Right cardiac atrium (tissue), 5 donors: ENCODE measurements at regions not wholly inside any gene's neighbourhood (a gene's known extent, or its start where the extent isn't known, plus 50 kb on each side); places are given as distances from the start of the nearest gene placed in this dataset.

ENCODE experiments used
- ATAC-seq, 2 donors: fragments of 200-7000 bp; cut with Tn5 transposase; one replicate each; pipeline versions ENCODE4 v1.8.0 to v1.9.1; 2020; ENCODE audit warnings: moderate library complexity in 2 of 2, mild to moderate bottlenecking in 1 of 2
- DNase-seq, 3 donors: peaks; one replicate each; pipeline ENCODE4 v3.0.0-alpha.2; 2020
- H3K27ac ChIP-seq: one replicate; pipeline ENCODE4 v1.5.1; 2013; ENCODE audit warnings: mild to moderate bottlenecking, low read length, control low read depth, moderate library complexity
- H3K27me3 ChIP-seq: one replicate; pipeline ENCODE4 v1.6.1; 2013; ENCODE audit not compliant: control insufficient read depth, insufficient read depth
- H3K4me1 ChIP-seq: one replicate; pipeline ENCODE4 v1.6.1; 2013; ENCODE audit warnings: low read length; ENCODE audit not compliant: control insufficient read depth, insufficient read depth
- H3K4me3 ChIP-seq: one replicate; pipeline ENCODE4 v1.5.1; 2013; ENCODE audit warnings: low read length, control low read depth
- H3K9me3 ChIP-seq: one replicate; pipeline ENCODE4 v1.6.1; 2013; ENCODE audit warnings: low read length; ENCODE audit not compliant: control insufficient read depth
- WGBS: extraction: QIAGEN DNeasy Blood & Tissue Kit; methylation state at CpG from one replicate; pipeline ENCODE4 v1.1.7; 2013; 5-methylcytosine and 5-hydroxymethylcytosine counted together
- intact Hi-C, 4 donors: fragments of 100-400 bp; cut with DNase I; formaldehyde crosslinking; loops; one replicate each; pipeline versions ENCODE4 v1.11.0 to v1.14.0; 2022 to 2023
- donor health status: healthy with polysubstance abuse.
- donor health status: DM: no; HTN: yes; CAD: no.
- donor health status: DM: no; HTN: no; CAD: no.
- donor health status: DM: no; HTN: yes; CAD: no; lungs with severe emphysema.
- donor health status: DM: yes; HTN: yes; CAD: no.

- Histone ChIP-seq H3K27ac (no peak overlapping the region), H3K4me1 (no peaks in the 10 kb centered on the region), H3K27me3 (no peaks in the 10 kb centered on the region), H3K4me3 (no peak overlapping the region), H3K9me3 (no peaks in the 10 kb centered on the region)
- 83% methylated on average over 36 of the region's 36 CpGs for WGBS
- ATAC-seq (no peak), DNase-seq (peak in 2 of 3 donors; percentile 24 to 36)
- intact Hi-C loops: loop anchor here in 1 of 4 donors (10.0 kb wide), 1 partner anchor 233 kb away; the partner anchor contains the start of gene KIF26A
Measured at GRCh38 chr14:104367866-104368750, 211.5 kb upstream of the C14orf180 start.

- Histone ChIP-seq H3K27ac (no peak overlapping the region), H3K27me3 (no peaks in the 10 kb centered on the region), H3K4me1 (no peaks in the 10 kb centered on the region), H3K9me3 (no peaks in the 10 kb centered on the region), H3K4me3 (no peak overlapping the region)
- DNase-seq: peak in 1 of 3 donors; percentile 48
- ATAC-seq: no peak
- 83% methylated on average over 9 of the region's 9 CpGs for WGBS
- intact Hi-C loops: loop anchor here in 1 of 4 donors (10.0 kb wide), 1 partner anchor 234 kb away; the partner anchor contains the start of gene KIF26A
Measured at GRCh38 chr14:104368751-104369100, 210.8 kb upstream of the C14orf180 start.

DNA sequence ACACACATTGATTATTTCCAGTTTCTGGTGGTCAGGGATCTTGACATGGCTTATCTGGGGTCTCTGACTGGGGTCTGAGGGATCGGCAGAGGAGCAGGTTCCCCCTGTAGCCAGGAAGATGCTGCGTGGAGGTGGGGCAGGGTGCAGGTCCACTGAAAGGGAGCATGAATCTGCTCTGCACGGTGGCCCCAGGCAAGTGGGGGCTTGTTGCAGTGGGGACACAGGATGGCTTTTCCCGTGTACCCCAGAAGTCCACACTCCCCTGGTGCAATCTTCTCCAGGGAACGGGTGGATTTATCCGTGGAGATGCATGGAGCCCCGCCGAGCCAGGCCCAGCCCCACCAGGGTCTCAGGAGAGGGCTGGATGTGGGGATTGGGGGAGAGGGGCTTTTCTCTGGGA lies 210.4 kb upstream of the C14orf180 start:
- peak in 2 of 3 donors; percentile 9 to 27 for DNase-seq
- Histone ChIP-seq H3K27me3 (no peaks in the 10 kb centered on the region), H3K9me3 (no peaks in the 10 kb centered on the region), H3K4me1 (no peaks in the 10 kb centered on the region), H3K27ac (no peak overlapping the region), H3K4me3 (no peak overlapping the region)
- ATAC-seq: no peak
- 73% methylated on average over 8 of the region's 8 CpGs for WGBS
- intact Hi-C loops: loop anchor here in 1 of 4 donors (10.0 kb wide), 1 partner anchor 234 kb away; the partner anchor contains the start of gene KIF26A

DNA sequence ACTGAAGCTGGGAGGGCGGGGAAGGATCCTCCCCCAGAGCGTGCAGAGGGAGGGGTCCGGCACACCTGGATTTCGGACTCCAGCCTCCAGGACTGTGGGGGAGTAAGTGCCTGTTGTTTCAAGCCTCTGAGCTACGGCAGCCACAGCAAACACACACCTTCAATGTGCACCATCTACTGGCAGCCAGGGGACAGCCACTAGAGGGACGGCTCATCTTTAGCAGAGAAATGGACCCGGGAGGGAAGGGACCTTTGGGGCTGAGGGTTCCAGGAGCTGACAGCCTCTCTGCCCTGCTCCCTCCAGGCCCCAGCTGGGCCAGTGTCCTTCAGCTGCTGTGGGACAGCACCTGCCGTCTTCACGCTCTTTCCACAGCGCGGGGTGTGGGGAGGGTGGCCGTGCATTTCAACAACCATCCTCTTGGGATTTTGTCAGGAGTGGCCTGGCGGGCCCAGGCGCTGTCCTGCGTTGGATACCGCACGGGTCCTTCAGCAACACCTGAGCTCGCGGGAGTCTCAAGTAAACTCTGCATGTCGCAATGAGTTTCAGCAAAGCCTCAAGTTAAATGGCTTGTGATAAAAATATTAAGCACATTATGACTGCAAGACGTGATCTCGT lies 209.2 kb upstream of the C14orf180 start:
- intact Hi-C loops: loop anchor here in 1 of 4 donors (5.0 kb wide), 1 partner anchor 233 kb away; the partner anchor contains the start of gene KIF26A
- Histone ChIP-seq H3K27me3 (no peaks in the 10 kb centered on the region), H3K4me3 (no peak overlapping the region), H3K4me1 (no peaks in the 10 kb centered on the region), H3K9me3 (no peaks in the 10 kb centered on the region), H3K27ac (no peak overlapping the region)
- 56% methylated on average over 22 of the region's 22 CpGs for WGBS
- DNase-seq: peak in 2 of 3 donors; percentile 55 to 56
- ATAC-seq: peak; percentile 41 to 66

DNA sequence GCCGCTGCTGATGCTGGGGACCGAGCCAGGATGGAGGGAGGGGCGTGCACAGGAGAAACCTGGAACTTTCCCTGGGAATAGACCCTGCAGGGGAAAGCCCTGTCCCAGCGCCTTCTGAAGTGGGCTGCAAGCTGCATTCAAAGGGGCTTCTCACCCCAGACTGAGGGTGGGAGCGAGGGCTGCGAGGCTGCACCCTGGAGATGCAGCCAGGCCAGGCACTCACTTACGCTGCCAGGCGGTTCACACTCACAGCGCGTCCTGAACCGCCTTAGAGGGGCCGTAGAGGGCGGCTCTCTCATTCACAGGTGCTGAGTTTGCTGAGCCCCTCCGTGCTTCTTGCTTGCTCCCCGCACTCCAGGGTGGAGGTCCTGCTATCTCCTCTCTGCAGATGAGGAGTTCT lies 208.5 kb upstream of the C14orf180 start:
- ATAC-seq: no peak
- WGBS: 83% methylated on average over 15 of the region's 15 CpGs
- intact Hi-C loops: loop anchor here in 1 of 4 donors (5.0 kb wide), 1 partner anchor 234 kb away; the partner anchor contains the start of gene KIF26A

DNA sequence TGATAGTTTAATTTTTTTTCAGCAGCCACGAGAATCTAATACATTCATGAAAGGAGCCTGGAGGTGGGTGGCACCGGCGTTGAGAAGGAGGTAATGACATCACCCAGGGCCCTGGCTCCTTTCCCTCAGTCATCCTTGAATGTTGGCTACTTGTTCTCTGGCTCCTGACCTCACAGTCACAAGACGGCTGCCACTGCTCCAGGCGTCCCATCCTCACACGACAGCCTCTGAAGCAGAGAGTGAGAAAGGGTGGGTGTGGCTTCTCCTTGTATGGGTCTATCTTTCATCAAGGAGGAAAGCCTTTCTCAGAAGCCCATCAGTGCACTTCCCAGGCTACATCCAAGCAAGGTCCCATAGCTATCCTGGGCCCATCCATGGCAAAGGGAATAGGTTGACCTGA lies 207.6 kb upstream of the C14orf180 start:
- no peak overlapping the region for H3K4me3 ChIP-seq
- intact Hi-C loops: loop anchor here in 1 of 4 donors (5.0 kb wide), 1 partner anchor 235 kb away; the partner anchor contains the start of gene KIF26A
- H3K27me3 ChIP-seq: no peaks in the 10 kb centered on the region
- peak in 1 of 3 donors; percentile 21 for DNase-seq
- ATAC-seq: no peak
- no peak overlapping the region for H3K27ac ChIP-seq
- 87% methylated on average over 6 of the region's 6 CpGs for WGBS
- H3K9me3 ChIP-seq: no peaks in the 10 kb centered on the region
- no peaks in the 10 kb centered on the region for H3K4me1 ChIP-seq

More for the DNA sequence above, 208.5 kb upstream of the C14orf180 start:
- no peaks in the 10 kb centered on the region for H3K4me1 ChIP-seq
- H3K9me3 ChIP-seq: no peaks in the 10 kb centered on the region
- H3K27me3 ChIP-seq: no peaks in the 10 kb centered on the region
- DNase-seq: peak in 2 of 3 donors; percentile 13 to 23
- no peak overlapping the region for H3K27ac ChIP-seq
- no peak overlapping the region for H3K4me3 ChIP-seq

DNA sequence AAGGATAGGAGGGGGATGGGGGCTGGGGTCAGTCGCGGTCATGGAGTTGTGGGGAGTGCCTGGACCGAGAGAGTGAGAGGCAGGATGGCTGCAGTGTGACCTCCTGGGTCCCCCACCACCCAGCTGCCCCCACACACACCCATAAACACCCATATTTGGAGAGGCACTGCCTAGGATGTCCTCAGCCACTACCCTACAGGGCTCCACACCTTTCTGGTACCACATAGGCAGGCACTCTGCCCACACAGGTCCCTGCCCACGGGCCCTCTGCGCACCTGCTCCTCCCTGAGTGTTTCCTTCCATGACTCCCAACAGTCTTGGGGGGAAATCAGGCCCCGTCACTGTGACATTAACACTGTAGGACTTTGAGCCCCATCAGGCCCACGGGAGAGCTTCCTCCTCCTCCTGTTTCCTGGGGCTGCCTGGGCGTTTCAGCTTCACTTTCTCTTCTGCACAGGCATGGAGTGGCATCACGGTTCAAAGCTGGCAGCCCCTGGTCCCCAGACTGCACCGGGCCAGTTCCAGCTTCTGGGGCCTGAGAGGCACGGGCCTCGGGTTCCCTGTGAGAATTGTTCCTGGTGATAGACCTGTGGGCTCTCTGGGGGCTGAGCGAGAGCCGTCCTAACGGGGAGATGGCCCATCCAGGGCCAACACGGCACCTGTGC lies 207.0 kb upstream of the C14orf180 start:
- peak in 2 of 3 donors; percentile 25 to 35 for DNase-seq
- no peak overlapping the region for H3K4me3 ChIP-seq
- WGBS: 83% methylated on average over 16 of the region's 16 CpGs
- intact Hi-C loops: loop anchor here in 1 of 4 donors (5.0 kb wide), 1 partner anchor 235 kb away; the partner anchor contains the start of gene KIF26A
- ATAC-seq: no peak
- no peak overlapping the region for H3K27ac ChIP-seq
- no peaks in the 10 kb centered on the region for H3K9me3 ChIP-seq
- no peaks in the 10 kb centered on the region for H3K4me1 ChIP-seq
- no peaks in the 10 kb centered on the region for H3K27me3 ChIP-seq

- WGBS: 79% methylated on average over 26 of the region's 26 CpGs
- Histone ChIP-seq H3K4me3 (no peak overlapping the region), H3K27ac (no peak overlapping the region), H3K27me3 (no peaks in the 10 kb centered on the region), H3K4me1 (no peaks in the 10 kb centered on the region), H3K9me3 (no peaks in the 10 kb centered on the region)
- ATAC-seq (no peak), DNase-seq (peak in 2 of 3 donors; percentile 15 to 30)
- intact Hi-C loops: loop anchor here in 1 of 4 donors (5.0 kb wide), 1 partner anchor 236 kb away; the partner anchor contains the start of gene KIF26A
Measured at GRCh38 chr14:104373055-104373854, 206.3 kb upstream of the C14orf180 start.

DNA sequence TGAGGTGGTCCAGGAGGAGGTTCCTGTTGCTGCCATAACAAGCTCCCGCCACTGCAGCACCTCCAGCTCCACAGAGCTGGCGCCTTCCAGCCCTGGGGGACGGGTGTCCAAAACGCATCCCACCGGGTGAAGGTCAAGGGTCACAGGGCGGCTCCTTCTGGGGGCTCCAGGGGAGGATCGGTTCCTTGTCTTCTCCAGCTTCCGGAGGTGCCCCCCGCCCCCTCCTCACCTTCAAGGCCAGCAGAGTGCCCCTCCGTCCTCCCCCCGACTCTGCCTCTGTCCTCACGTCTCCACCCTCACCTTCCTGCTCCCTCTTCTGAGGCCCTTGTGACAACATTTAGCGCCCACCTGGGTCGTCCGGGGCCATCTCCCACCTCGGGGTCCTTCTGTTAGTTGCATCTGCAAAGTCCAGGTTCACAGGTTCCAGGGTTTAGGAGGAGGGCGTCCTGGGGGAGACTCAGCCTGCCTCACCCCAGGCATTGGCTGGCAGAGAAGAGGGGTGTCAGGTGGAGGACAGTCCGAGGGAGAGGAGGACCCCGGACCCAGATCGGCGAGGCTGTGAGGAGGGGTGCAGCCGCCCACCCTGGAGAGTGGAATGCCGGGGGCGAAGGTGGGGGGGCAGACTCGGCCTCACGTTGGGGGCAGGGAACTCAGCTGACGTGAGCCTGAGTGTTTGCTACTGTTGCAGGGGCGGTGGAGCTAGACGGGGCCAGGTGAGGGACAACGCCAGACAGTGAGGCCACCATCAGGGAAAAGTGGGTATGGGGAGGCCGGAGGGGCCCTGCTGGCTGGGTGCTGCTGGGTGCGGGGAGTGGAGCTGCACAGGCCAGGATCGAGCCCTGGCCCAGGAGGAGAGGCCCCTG lies 205.5 kb upstream of the C14orf180 start:
- Histone ChIP-seq H3K27me3 (no peaks in the 10 kb centered on the region), H3K27ac (no peak overlapping the region), H3K9me3 (no peaks in the 10 kb centered on the region), H3K4me3 (no peak overlapping the region), H3K4me1 (no peaks in the 10 kb centered on the region)
- intact Hi-C loops: loop anchor here in 1 of 4 donors (5.0 kb wide), 1 partner anchor 237 kb away; the partner anchor contains the start of gene KIF26A
- 77% methylated on average over 33 of the region's 33 CpGs for WGBS
- DNase-seq (peak in 2 of 3 donors; percentile 30 to 38), ATAC-seq (no peak)
